H9 (cell line): ENCODE measurements at regions not wholly inside any gene's neighbourhood (a gene's known extent, or its start where the extent isn't known, plus 50 kb on each side); places are given as distances from the start of the nearest gene placed in this dataset.

ENCODE experiments used
- DNase-seq: peaks from one replicate; pipeline ENCODE4 v3.0.0-alpha.2; 2017
- H2AFZ ChIP-seq: one replicate; pipeline ENCODE4 v1.6.1; 2013; ENCODE audit warnings: mild to moderate bottlenecking, low read length, control low read depth, moderate library complexity
- H2AK5ac ChIP-seq: 2 replicates; pipeline ENCODE4 v1.6.1; 2013; ENCODE audit warnings: low read length, control low read depth, mixed read lengths; ENCODE audit not compliant: insufficient read length
- H2BK120ac ChIP-seq: one replicate; pipeline ENCODE4 v1.6.1; 2013; ENCODE audit warnings: low read depth, mild to moderate bottlenecking, low read length, control low read depth, inconsistent platforms; ENCODE audit not compliant: poor library complexity, severe bottlenecking
- H2BK12ac ChIP-seq: 2 replicates; pipeline ENCODE4 v1.6.1; 2013; ENCODE audit warnings: low read length, control low read depth, mixed read lengths, low read depth; ENCODE audit not compliant: insufficient read length
- H2BK15ac ChIP-seq: 2 replicates; pipeline ENCODE4 v1.6.1; 2013; ENCODE audit warnings: low read depth, low read length, control low read depth
- H2BK20ac ChIP-seq: one replicate; pipeline ENCODE4 v1.6.1; 2013; ENCODE audit warnings: low read depth, mild to moderate bottlenecking, low read length, control low read depth, inconsistent platforms; ENCODE audit not compliant: poor library complexity, severe bottlenecking
- H2BK5ac ChIP-seq: 2 replicates; pipeline ENCODE4 v1.6.1; 2013; ENCODE audit warnings: low read length, control low read depth, mixed read lengths; ENCODE audit not compliant: insufficient read length
- H3K14ac ChIP-seq: 2 replicates; pipeline ENCODE4 v1.6.1; 2013; ENCODE audit warnings: low read length, control low read depth; ENCODE audit not compliant: insufficient read depth
- H3K18ac ChIP-seq: 2 replicates; pipeline ENCODE4 v1.6.1; 2013; ENCODE audit warnings: low read depth, mild to moderate bottlenecking, mixed read lengths, low read length, control low read depth; ENCODE audit not compliant: insufficient read length
- H3K23ac ChIP-seq: 2 replicates; pipeline ENCODE4 v1.6.1; 2013; ENCODE audit warnings: low read length, control low read depth, mixed read lengths, low read depth; ENCODE audit not compliant: insufficient read length
- H3K23me2 ChIP-seq: 2 replicates; pipeline ENCODE4 v1.6.1; 2013; ENCODE audit warnings: low read depth, mild to moderate bottlenecking, mixed read lengths, low read length, control low read depth; ENCODE audit not compliant: insufficient read length, poor library complexity, severe bottlenecking
- H3K27ac ChIP-seq: 2 replicates; pipeline ENCODE4 v1.5.1; 2013; ENCODE audit warnings: low read length, control low read depth, mixed read lengths, low read depth; ENCODE audit not compliant: insufficient read length
- H3K27me3 ChIP-seq: 2 replicates; pipeline ENCODE4 v1.6.1; 2013; ENCODE audit warnings: low read length, control low read depth, inconsistent platforms; ENCODE audit not compliant: insufficient read depth
- H3K4ac ChIP-seq: 2 replicates; pipeline ENCODE4 v1.6.1; 2013; ENCODE audit warnings: low read depth, mild to moderate bottlenecking, control low read depth, inconsistent platforms, low read length, moderate library complexity
- H3K4me1 ChIP-seq: 2 replicates; pipeline ENCODE4 v1.6.1; 2013; ENCODE audit warnings: low read length, control low read depth, inconsistent platforms; ENCODE audit not compliant: insufficient read depth
- H3K4me2 ChIP-seq: 2 replicates; pipeline ENCODE4 v1.6.1; 2013; ENCODE audit warnings: low read length, control low read depth, mixed read lengths; ENCODE audit not compliant: insufficient read length, insufficient read depth
- H3K56ac ChIP-seq: 2 replicates; pipeline ENCODE4 v1.6.1; 2013; ENCODE audit warnings: low read depth, mild to moderate bottlenecking, mixed read lengths, low read length, control low read depth; ENCODE audit not compliant: insufficient read length
- H3K79me1 ChIP-seq: 2 replicates; pipeline ENCODE4 v1.6.1; 2013; ENCODE audit warnings: low read depth, mild to moderate bottlenecking, moderate library complexity, low read length, control low read depth, inconsistent platforms; ENCODE audit not compliant: insufficient read depth, poor library complexity, severe bottlenecking
- H3K79me2 ChIP-seq: 2 replicates; pipeline ENCODE4 v1.6.1; 2013; ENCODE audit warnings: low read length, control low read depth, inconsistent platforms; ENCODE audit not compliant: insufficient read depth
- H3K9ac ChIP-seq: 2 replicates; pipeline ENCODE4 v1.6.1; 2013; ENCODE audit warnings: low read length, control low read depth, mixed read lengths; ENCODE audit not compliant: insufficient read length; ENCODE audit errors: extremely low read depth
- H3K9me3 ChIP-seq: one replicate; pipeline ENCODE4 v1.6.1; 2013; ENCODE audit warnings: low read depth, low read length, inconsistent platforms; ENCODE audit not compliant: control insufficient read depth
- H3T11ph ChIP-seq: one replicate; pipeline ENCODE4 v1.6.1; 2013; ENCODE audit warnings: mild to moderate bottlenecking, low read length, control low read depth, inconsistent platforms
- H4K20me1 ChIP-seq: one replicate; pipeline ENCODE4 v1.6.1; 2013; ENCODE audit not compliant: control insufficient read depth, insufficient read length, insufficient read depth
- H4K5ac ChIP-seq: 2 replicates; pipeline ENCODE4 v1.6.1; 2013; ENCODE audit warnings: low read depth, mild to moderate bottlenecking, mixed read lengths, low read length, control low read depth; ENCODE audit not compliant: insufficient read length
- H4K8ac ChIP-seq: replicated peaks from 2 replicates; pipeline ENCODE4 v1.6.1; 2013; ENCODE audit warnings: low read length, control low read depth, mixed read lengths, low read depth; ENCODE audit not compliant: insufficient read length
- H4K91ac ChIP-seq: 2 replicates; pipeline ENCODE4 v1.6.1; 2013; ENCODE audit warnings: low read depth, mild to moderate bottlenecking, moderate library complexity, mixed read lengths, low read length, control low read depth; ENCODE audit not compliant: insufficient read length
- H3K27ac Mint-ChIP-seq, 3 experiments: 2 replicates in 2 of 3; 3 replicates in 1 of 3; pipeline ENCODE4 v1.8.0; 2020 to 2021; ENCODE audit warnings: mixed read lengths in 3 of 3, mild to moderate bottlenecking in 1 of 3, moderate library complexity in 1 of 3
- H3K27me3 Mint-ChIP-seq: 2 replicates; pipeline ENCODE4 v1.8.0; 2021; ENCODE audit warnings: low read depth, mild to moderate bottlenecking, moderate library complexity, mixed read lengths
- H3K36me3 Mint-ChIP-seq, 3 experiments: 2 replicates in 2 of 3; 3 replicates in 1 of 3; pipeline ENCODE4 v1.8.0; 2020 to 2021; ENCODE audit warnings: low read depth in 3 of 3, mixed read lengths in 3 of 3; ENCODE audit not compliant: insufficient read depth in 1 of 3
- H3K4me1 Mint-ChIP-seq, 2 experiments: 2 replicates each; pipeline ENCODE4 v1.8.0; 2020; ENCODE audit warnings: mixed read lengths in 2 of 2
- H3K4me3 Mint-ChIP-seq, 2 experiments: 2 replicates in 1 of 2; 3 replicates in 1 of 2; pipeline ENCODE4 v1.8.0; 2020 to 2021; ENCODE audit warnings: mild to moderate bottlenecking in 2 of 2, mixed read lengths in 2 of 2, moderate library complexity in 1 of 2
- H3K9me3 Mint-ChIP-seq, 2 experiments: 2 replicates in 1 of 2; 3 replicates in 1 of 2; pipeline ENCODE4 v1.8.0; 2020; ENCODE audit warnings: mild to moderate bottlenecking in 2 of 2, mixed read lengths in 2 of 2, moderate library complexity in 1 of 2
- WGBS: extraction: QIAGEN DNeasy Blood & Tissue Kit; methylation state at CpG from one replicate; pipeline ENCODE4 v1.1.7; 2013; ENCODE audit warnings: missing lambda C conversion rate, low lambda C conversion rate, mixed read lengths; ENCODE audit not compliant: insufficient read length; ENCODE audit errors: extremely low coverage; 5-methylcytosine and 5-hydroxymethylcytosine counted together
- TF ChIP-seq, protein P1 (sequence below): fragments of 200-600 bp; sonication (generic); conservative IDR thresholded peaks from 3 replicates; pipeline ENCODE4 v1.8.0; 2021; ENCODE audit warnings: antibody characterized with exemption, mild to moderate bottlenecking

- Histone ChIP-seq H3K4ac (no peak overlapping the region), H3K14ac (no peak overlapping the region), H3T11ph (no peak overlapping the region), H4K20me1 (no peaks in the 10 kb centered on the region), H4K5ac (no peak overlapping the region), H3K23me2 (no peaks in the 10 kb centered on the region), H2BK5ac (no peak overlapping the region), H2BK12ac (no peak overlapping the region), H2BK120ac (no peak overlapping the region), H3K79me2 (no peaks in the 10 kb centered on the region), H3K18ac (no peak overlapping the region), H2AFZ (no peak overlapping the region), H3K23ac (no peak overlapping the region), H4K91ac (no peak overlapping the region), H3K79me1 (no peaks in the 10 kb centered on the region), H2BK15ac (no peak overlapping the region), H4K8ac (no peak overlapping the region), H2BK20ac (no peak overlapping the region), H3K4me2 (no peak overlapping the region), H3K27me3 (no peaks in the 10 kb centered on the region), H3K56ac (no peak overlapping the region), H3K4me1 (no peaks in the 10 kb centered on the region), H3K9me3 (no peaks in the 10 kb centered on the region), H3K9ac (no peak overlapping the region), H3K27ac (no peak overlapping the region), H2AK5ac (no peak overlapping the region)
- Mint-ChIP-seq H3K9me3 (peaks cover 6 to 7% of the 10 kb centered on the region in 2 experiments; a peak in 3 of 5 replicates), H3K4me1 (no peaks in the 10 kb centered on the region), H3K27ac (no peak overlapping the region), H3K4me3 (no peak overlapping the region), H3K36me3 (peaks cover 0 to 2% (median 0%) of the 10 kb centered on the region in 3 experiments; a peak in 2 of 7 replicates), H3K27me3 (no peaks in the 10 kb centered on the region)
- no peak for DNase-seq
- TF ChIP-seq, protein P1, sequence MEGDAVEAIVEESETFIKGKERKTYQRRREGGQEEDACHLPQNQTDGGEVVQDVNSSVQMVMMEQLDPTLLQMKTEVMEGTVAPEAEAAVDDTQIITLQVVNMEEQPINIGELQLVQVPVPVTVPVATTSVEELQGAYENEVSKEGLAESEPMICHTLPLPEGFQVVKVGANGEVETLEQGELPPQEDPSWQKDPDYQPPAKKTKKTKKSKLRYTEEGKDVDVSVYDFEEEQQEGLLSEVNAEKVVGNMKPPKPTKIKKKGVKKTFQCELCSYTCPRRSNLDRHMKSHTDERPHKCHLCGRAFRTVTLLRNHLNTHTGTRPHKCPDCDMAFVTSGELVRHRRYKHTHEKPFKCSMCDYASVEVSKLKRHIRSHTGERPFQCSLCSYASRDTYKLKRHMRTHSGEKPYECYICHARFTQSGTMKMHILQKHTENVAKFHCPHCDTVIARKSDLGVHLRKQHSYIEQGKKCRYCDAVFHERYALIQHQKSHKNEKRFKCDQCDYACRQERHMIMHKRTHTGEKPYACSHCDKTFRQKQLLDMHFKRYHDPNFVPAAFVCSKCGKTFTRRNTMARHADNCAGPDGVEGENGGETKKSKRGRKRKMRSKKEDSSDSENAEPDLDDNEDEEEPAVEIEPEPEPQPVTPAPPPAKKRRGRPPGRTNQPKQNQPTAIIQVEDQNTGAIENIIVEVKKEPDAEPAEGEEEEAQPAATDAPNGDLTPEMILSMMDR = no peak
- no CpG with 5 or more reads among the region's 6 CpGs for WGBS
Observed at GRCh38 chr10:23723796-23724195, 284.9 kb downstream of the OTUD1 start.
